ENCODE measurements at regions not wholly inside any gene's neighbourhood (a gene's known extent, or its start where the extent isn't known, plus 50 kb on each side); places are given as distances from the start of the nearest gene placed in this dataset.

DNA sequence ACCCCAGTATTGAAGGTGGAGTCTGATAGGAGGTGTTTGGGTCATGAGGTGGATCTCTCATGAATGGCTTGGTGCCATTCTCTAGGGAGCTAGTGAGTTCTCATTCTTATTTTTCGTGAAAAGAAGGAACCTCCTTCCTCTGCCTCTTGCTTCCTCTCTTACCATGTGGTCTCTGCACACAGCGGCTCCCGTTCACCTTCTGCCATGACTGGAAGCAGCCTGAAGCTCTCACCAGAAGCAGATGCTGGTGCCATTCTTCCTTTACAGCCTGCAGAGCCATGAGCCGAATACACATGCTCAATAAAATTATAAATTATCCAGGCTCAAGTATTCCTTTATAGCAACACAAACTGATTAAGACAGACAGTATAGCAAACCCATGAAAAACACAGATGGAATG lies 545.1 kb upstream of the C16orf82 start:
- H3K4me3 Mint-ChIP-seq (ENCODE audit: unreplicated experiment), result no peak overlapping the region
- H3K4me1 Mint-ChIP-seq (ENCODE audit: low read depth, unreplicated experiment), result no peaks in the 10 kb centered on the region
- no TSS peak for BruUV-seq (replicated peaks)
- no peaks in the 10 kb centered on the region for H3K9me3 Mint-ChIP-seq (ENCODE audit: unreplicated experiment)
- H3K27ac Mint-ChIP-seq (ENCODE audit: unreplicated experiment), result no peak overlapping the region
- H3K4me3 ChIP-seq (ENCODE audit: low read depth, low read length), result no peak overlapping the region
- no peak for DNase-seq
- ChIA-PET POLR2A (no interaction called here), CTCF (no interaction called here)
- TF ChIP-seq, protein P1, sequence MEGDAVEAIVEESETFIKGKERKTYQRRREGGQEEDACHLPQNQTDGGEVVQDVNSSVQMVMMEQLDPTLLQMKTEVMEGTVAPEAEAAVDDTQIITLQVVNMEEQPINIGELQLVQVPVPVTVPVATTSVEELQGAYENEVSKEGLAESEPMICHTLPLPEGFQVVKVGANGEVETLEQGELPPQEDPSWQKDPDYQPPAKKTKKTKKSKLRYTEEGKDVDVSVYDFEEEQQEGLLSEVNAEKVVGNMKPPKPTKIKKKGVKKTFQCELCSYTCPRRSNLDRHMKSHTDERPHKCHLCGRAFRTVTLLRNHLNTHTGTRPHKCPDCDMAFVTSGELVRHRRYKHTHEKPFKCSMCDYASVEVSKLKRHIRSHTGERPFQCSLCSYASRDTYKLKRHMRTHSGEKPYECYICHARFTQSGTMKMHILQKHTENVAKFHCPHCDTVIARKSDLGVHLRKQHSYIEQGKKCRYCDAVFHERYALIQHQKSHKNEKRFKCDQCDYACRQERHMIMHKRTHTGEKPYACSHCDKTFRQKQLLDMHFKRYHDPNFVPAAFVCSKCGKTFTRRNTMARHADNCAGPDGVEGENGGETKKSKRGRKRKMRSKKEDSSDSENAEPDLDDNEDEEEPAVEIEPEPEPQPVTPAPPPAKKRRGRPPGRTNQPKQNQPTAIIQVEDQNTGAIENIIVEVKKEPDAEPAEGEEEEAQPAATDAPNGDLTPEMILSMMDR (IDR thresholded peaks at IDR 0.05; ENCODE audit: insufficient read depth in 1 of 2, low read depth in 1 of 2, low read length in 1 of 2, severe bottlenecking in 1 of 2, unreplicated experiment in 1 of 2), result no peak
- intact Hi-C loops (cut with micrococcal nuclease; ENCODE audit: unreplicated experiment), result no loop called here
- no peaks in the 10 kb centered on the region for H3K27me3 Mint-ChIP-seq (ENCODE audit: insufficient read depth, unreplicated experiment)
- H3K4me1 ChIP-seq, result no peaks in the 10 kb centered on the region
- H3K9me3 ChIP-seq, result no peaks in the 10 kb centered on the region
- no peaks in the 10 kb centered on the region for H3K36me3 Mint-ChIP-seq (ENCODE audit: insufficient read depth, unreplicated experiment)
- no peaks in the 10 kb centered on the region for H3K27me3 ChIP-seq (replicated peaks; ENCODE audit: control insufficient read depth, insufficient read depth, low read length)
- H3K36me3 ChIP-seq (ENCODE audit: control insufficient read depth, insufficient read depth, low read length), result no peaks in the 10 kb centered on the region

DNA sequence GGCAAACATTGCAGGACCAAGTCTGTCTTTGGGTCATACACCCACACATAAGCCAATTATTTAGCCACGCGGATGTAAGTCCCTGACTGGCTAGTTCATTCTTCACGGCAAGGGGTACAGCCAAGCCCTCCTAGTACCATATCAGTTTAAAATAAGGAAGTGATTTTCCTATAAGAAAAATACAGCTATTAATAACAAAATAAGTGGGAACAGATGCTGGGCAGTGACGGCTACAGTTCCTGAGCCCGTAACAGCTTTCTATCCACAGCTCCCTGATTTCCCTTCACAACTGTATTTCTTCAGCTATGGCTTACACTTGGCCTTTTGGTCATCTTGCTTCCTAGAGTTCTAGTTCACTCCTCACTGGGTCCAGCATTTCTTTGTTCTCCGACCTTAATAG lies 542.4 kb upstream of the C16orf82 start:
- no TSS peak for BruUV-seq (replicated peaks)
- TF ChIP-seq, protein P1 (IDR thresholded peaks at IDR 0.05; ENCODE audit: insufficient read depth in 1 of 2, low read depth in 1 of 2, low read length in 1 of 2, severe bottlenecking in 1 of 2, unreplicated experiment in 1 of 2), result no peak
- no peak for DNase-seq
- ChIA-PET POLR2A (no interaction called here), CTCF (no interaction called here)
- intact Hi-C loops (cut with micrococcal nuclease; ENCODE audit: unreplicated experiment), result no loop called here
- no peak overlapping the region for H3K27ac Mint-ChIP-seq (ENCODE audit: unreplicated experiment)
- no peaks in the 10 kb centered on the region for H3K9me3 Mint-ChIP-seq (ENCODE audit: unreplicated experiment)
- no peaks in the 10 kb centered on the region for H3K4me1 ChIP-seq
- H3K4me3 ChIP-seq (ENCODE audit: low read depth, low read length), result no peak overlapping the region
- no peaks in the 10 kb centered on the region for H3K9me3 ChIP-seq
- no peak overlapping the region for H3K4me3 Mint-ChIP-seq (ENCODE audit: unreplicated experiment)
- no peaks in the 10 kb centered on the region for H3K4me1 Mint-ChIP-seq (ENCODE audit: low read depth, unreplicated experiment)
- H3K36me3 Mint-ChIP-seq (ENCODE audit: insufficient read depth, unreplicated experiment), result no peaks in the 10 kb centered on the region
- H3K36me3 ChIP-seq (ENCODE audit: control insufficient read depth, insufficient read depth, low read length), result no peaks in the 10 kb centered on the region
- H3K27me3 Mint-ChIP-seq (ENCODE audit: insufficient read depth, unreplicated experiment), result peaks cover 3% of the 10 kb centered on the region
- H3K27me3 ChIP-seq (replicated peaks; ENCODE audit: control insufficient read depth, insufficient read depth, low read length), result no peaks in the 10 kb centered on the region

DNA sequence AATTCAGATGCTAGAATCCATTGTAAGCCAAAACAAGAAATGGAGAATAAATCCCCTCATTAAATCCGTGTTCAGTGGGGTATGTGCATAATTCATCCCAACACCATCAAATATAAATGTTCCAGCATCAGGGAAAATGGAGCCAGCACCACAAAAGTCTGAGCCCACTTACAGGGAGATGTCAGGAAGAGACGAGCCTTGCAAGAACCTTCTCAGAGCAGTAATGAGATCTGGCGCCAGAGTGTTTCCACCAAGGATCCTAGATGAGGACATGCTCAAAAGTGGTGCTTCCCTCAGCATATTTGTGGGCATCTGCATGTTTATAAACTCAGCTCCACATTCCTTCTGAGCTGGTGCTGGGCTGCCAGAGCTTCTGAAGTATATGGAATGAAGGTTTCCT lies 541.9 kb upstream of the C16orf82 start:
- POLR2A ChIA-PET, result no interaction called here
- H3K4me1 Mint-ChIP-seq (ENCODE audit: low read depth, unreplicated experiment), result no peaks in the 10 kb centered on the region
- CTCF ChIA-PET, result no interaction called here
- H3K4me3 ChIP-seq (ENCODE audit: low read depth, low read length), result no peak overlapping the region
- intact Hi-C loops (cut with micrococcal nuclease; ENCODE audit: unreplicated experiment), result no loop called here
- H3K4me3 Mint-ChIP-seq (ENCODE audit: unreplicated experiment), result no peak overlapping the region
- no peaks in the 10 kb centered on the region for H3K36me3 Mint-ChIP-seq (ENCODE audit: insufficient read depth, unreplicated experiment)
- H3K27me3 ChIP-seq (replicated peaks; ENCODE audit: control insufficient read depth, insufficient read depth, low read length), result no peaks in the 10 kb centered on the region
- no peaks in the 10 kb centered on the region for H3K36me3 ChIP-seq (ENCODE audit: control insufficient read depth, insufficient read depth, low read length)
- no peak for DNase-seq
- no TSS peak for BruUV-seq (replicated peaks)
- H3K4me1 ChIP-seq, result no peaks in the 10 kb centered on the region
- peaks cover 3% of the 10 kb centered on the region for H3K27me3 Mint-ChIP-seq (ENCODE audit: insufficient read depth, unreplicated experiment)
- TF ChIP-seq, protein P1 (IDR thresholded peaks at IDR 0.05; ENCODE audit: insufficient read depth in 1 of 2, low read depth in 1 of 2, low read length in 1 of 2, severe bottlenecking in 1 of 2, unreplicated experiment in 1 of 2), result no peak
- H3K9me3 Mint-ChIP-seq (ENCODE audit: unreplicated experiment), result no peaks in the 10 kb centered on the region
- no peaks in the 10 kb centered on the region for H3K9me3 ChIP-seq
- H3K27ac Mint-ChIP-seq (ENCODE audit: unreplicated experiment), result no peak overlapping the region
